IMR-90 (cell line): ENCODE measurements at regions not wholly inside any gene's neighbourhood (a gene's known extent, or its start where the extent isn't known, plus 50 kb on each side); places are given as distances from the start of the nearest gene placed in this dataset.

Experiments used
- ATAC-seq: fragments of 200-7000 bp; cut with Tn5 transposase; 2 replicates; pipeline ENCODE4 v1.9.1; 2020; ENCODE audit warnings: low read depth, mild to moderate bottlenecking, moderate library complexity
- BruUV-seq: library from RNA; stranded (reverse); fragments of 400-500 nt; replicated peaks from 2 replicates; lab custom pipeline; 2021; lab: Mats Ljungman, UMichigan
- CTCF ChIA-PET: fragments of 300-600 bp; formaldehyde crosslinking; extraction: SDS; loops from one replicate; lab custom pipeline; 2021; ENCODE audit warnings: antibody characterized with exemption; lab: Yijun Ruan, JAX
- POLR2A ChIA-PET: fragments of 300-600 bp; sonication (Branson Sonifier 250); formaldehyde crosslinking; loops from one replicate; lab custom pipeline; 2022; ENCODE audit warnings: antibody characterized with exemption; ENCODE audit not compliant: unreplicated experiment; lab: Charles Lee
- DNase-seq: peaks from one replicate; pipeline ENCODE4 v3.0.0; 2013
- H2AFZ ChIP-seq: replicated peaks from 2 replicates; pipeline ENCODE3; 2013; ENCODE audit warnings: low read length, mild to moderate bottlenecking; ENCODE audit not compliant: poor library complexity
- H2AK5ac ChIP-seq: 2 replicates; pipeline ENCODE4 v1.6.1; 2013; ENCODE audit warnings: low read depth, low read length, inconsistent platforms
- H2AK9ac ChIP-seq: replicated peaks from 2 replicates; pipeline ENCODE3; 2013; ENCODE audit warnings: mild to moderate bottlenecking, low read depth, low read length, moderate library complexity; ENCODE audit not compliant: poor library complexity
- H2BK120ac ChIP-seq: 2 replicates; pipeline ENCODE4 v1.6.1; 2013; ENCODE audit warnings: low read depth, low read length, inconsistent platforms
- H2BK15ac ChIP-seq: 3 replicates; pipeline ENCODE4 v1.6.1; 2013; ENCODE audit warnings: low read depth, low read length, inconsistent platforms
- H2BK20ac ChIP-seq: 2 replicates; pipeline ENCODE4 v1.6.1; 2013; ENCODE audit warnings: low read depth, mild to moderate bottlenecking, inconsistent platforms, low read length, moderate library complexity
- H2BK5ac ChIP-seq: 2 replicates; pipeline ENCODE4 v1.6.1; 2013; ENCODE audit warnings: mild to moderate bottlenecking, low read depth, low read length, inconsistent platforms; ENCODE audit not compliant: poor library complexity, severe bottlenecking
- H3K14ac ChIP-seq: replicated peaks from 2 replicates; pipeline ENCODE4 v1.6.1; 2013; ENCODE audit warnings: low read depth, low read length, inconsistent platforms
- H3K18ac ChIP-seq: 2 replicates; pipeline ENCODE4 v1.6.1; 2013; ENCODE audit warnings: low read depth, low read length, control low read depth
- H3K23ac ChIP-seq: 2 replicates; pipeline ENCODE4 v1.6.1; 2013; ENCODE audit warnings: low read depth, low read length, inconsistent platforms
- H3K27ac ChIP-seq: 2 replicates; pipeline ENCODE4 v1.5.1; 2013; ENCODE audit warnings: mild to moderate bottlenecking, control low read depth, low read length; ENCODE audit not compliant: insufficient read depth
- H3K27me3 ChIP-seq: 2 replicates; pipeline ENCODE4 v1.6.1; 2013; ENCODE audit warnings: low read length; ENCODE audit not compliant: control insufficient read depth, insufficient read depth
- H3K36me3 ChIP-seq: 2 replicates; pipeline ENCODE4 v1.6.1; 2013; ENCODE audit warnings: low read length, mixed read lengths; ENCODE audit not compliant: control insufficient read depth, insufficient read depth
- H3K4ac ChIP-seq: 2 replicates; pipeline ENCODE4 v1.6.1; 2013; ENCODE audit warnings: low read depth, low read length, inconsistent platforms
- H3K4me1 ChIP-seq: 2 replicates; pipeline ENCODE4 v1.6.1; 2013; ENCODE audit warnings: low read length, mixed read lengths; ENCODE audit not compliant: control insufficient read depth, insufficient read depth
- H3K4me2 ChIP-seq: 2 replicates; pipeline ENCODE4 v1.6.1; 2013; ENCODE audit warnings: low read depth, mild to moderate bottlenecking, control low read depth, low read length, moderate library complexity
- H3K4me3 ChIP-seq: 2 replicates; pipeline ENCODE4 v1.5.1; 2013; ENCODE audit warnings: low read depth, mild to moderate bottlenecking, control low read depth, low read length, moderate library complexity; ENCODE audit not compliant: insufficient read depth
- H3K56ac ChIP-seq: 2 replicates; pipeline ENCODE4 v1.6.1; 2013; ENCODE audit warnings: low read length, inconsistent platforms; ENCODE audit not compliant: insufficient read depth; ENCODE audit errors: extremely low read depth
- H3K79me1 ChIP-seq, 2 experiments: 2 replicates each; pipeline ENCODE4 v1.6.1; 2013; ENCODE audit warnings: low read length in 2 of 2, inconsistent platforms in 1 of 2, low read depth in 1 of 2
- H3K9ac ChIP-seq: 2 replicates; pipeline ENCODE4 v1.6.1; 2013; ENCODE audit warnings: low read depth, low read length, control low read depth
- H3K9me1 ChIP-seq: 2 replicates; pipeline ENCODE4 v1.6.1; 2013; ENCODE audit warnings: low read length, inconsistent platforms; ENCODE audit not compliant: insufficient read depth
- H3K9me3 ChIP-seq: 2 replicates; pipeline ENCODE4 v1.6.1; 2013; ENCODE audit warnings: low read length; ENCODE audit not compliant: control insufficient read depth, insufficient read depth
- H4K20me1 ChIP-seq: 2 replicates; pipeline ENCODE4 v1.6.1; 2013; ENCODE audit warnings: low read length, inconsistent platforms; ENCODE audit not compliant: insufficient read depth
- H4K5ac ChIP-seq: 2 replicates; pipeline ENCODE4 v1.6.1; 2013; ENCODE audit warnings: mild to moderate bottlenecking, low read depth, low read length, control low read depth
- H4K8ac ChIP-seq, 2 experiments: 2 replicates each; pipeline ENCODE4 v1.6.1; 2013; ENCODE audit warnings: low read depth in 2 of 2, low read length in 2 of 2, control low read depth in 1 of 2, inconsistent platforms in 1 of 2
- H4K91ac ChIP-seq: 2 replicates; pipeline ENCODE4 v1.6.1; 2013; ENCODE audit warnings: low read depth, low read length, inconsistent platforms; ENCODE audit not compliant: insufficient read depth
- BHLHE40 ChIP-seq: fragments of 150-350 bp; IDR thresholded peaks from 2 replicates; pipeline ENCODE4 v1.6.1; 2016; ENCODE audit warnings: mild to moderate bottlenecking, low read depth, low read length
- CHD1 ChIP-seq: IDR thresholded peaks from 2 replicates; pipeline ENCODE4 v1.6.1; 2012; ENCODE audit warnings: low read depth, low read length, improper control_type of control experiment
- MAFK ChIP-seq: IDR thresholded peaks from 2 replicates; pipeline ENCODE4 v1.6.1; 2012; ENCODE audit warnings: low read depth, low read length, improper control_type of control experiment
- MXI1 ChIP-seq: IDR thresholded peaks from 2 replicates; pipeline ENCODE4 v1.6.1; 2012; ENCODE audit warnings: low read depth, mild to moderate bottlenecking, low read length, moderate library complexity, borderline replicate concordance
- NFE2L2 ChIP-seq: fragments of 150-350 bp; IDR thresholded peaks from 2 replicates; pipeline ENCODE4 v1.6.1; 2016; ENCODE audit warnings: low read depth, mild to moderate bottlenecking, low read length
- POLR2A ChIP-seq: IDR thresholded peaks from 2 replicates; pipeline ENCODE4 v1.6.1; 2012; ENCODE audit warnings: mild to moderate bottlenecking, low read depth, low read length
- RAD21 ChIP-seq: IDR thresholded peaks from 2 replicates; pipeline ENCODE4 v1.6.1; 2012; ENCODE audit warnings: low read length, improper control_type of control experiment
- RCOR1 ChIP-seq: IDR thresholded peaks from 2 replicates; pipeline ENCODE4 v1.6.1; 2012; ENCODE audit warnings: mild to moderate bottlenecking, low read length, improper control_type of control experiment; ENCODE audit not compliant: insufficient replicate concordance
- RFX5 ChIP-seq: IDR thresholded peaks from 2 replicates; pipeline ENCODE4 v1.8.0; 2012; ENCODE audit warnings: low read depth, mild to moderate bottlenecking, low read length, moderate library complexity
- SMC3 ChIP-seq: fragments of 150-350 bp; IDR thresholded peaks from 2 replicates; pipeline ENCODE4 v1.6.1; 2016; ENCODE audit warnings: low read depth, mild to moderate bottlenecking, antibody characterized with exemption, low read length, moderate library complexity
- USF2 ChIP-seq: fragments of 150-350 bp; IDR thresholded peaks from 2 replicates; pipeline ENCODE4 v1.6.1; 2017; ENCODE audit warnings: mild to moderate bottlenecking, antibody characterized with exemption, low read length, low read depth
- WGBS, 2 experiments: methylation state at CpG; one replicate each; pipeline versions ENCODE4 v1.1.5 to v1.1.7; 2013; ENCODE audit warnings: missing lambda C conversion rate in 2 of 2; ENCODE audit not compliant: insufficient read length in 1 of 2; ENCODE audit errors: extremely low coverage in 2 of 2; 5-methylcytosine and 5-hydroxymethylcytosine counted together
- dilution Hi-C: fragments of 300-500 bp; cut with HindIII; formaldehyde crosslinking; loops from one replicate; pipeline ENCODE4 v1.14.3; 2018; ENCODE audit warnings: low sequenced_read_pairs; ENCODE audit not compliant: unreplicated experiment
- in situ Hi-C: fragments of 300-500 bp; cut with MboI; formaldehyde crosslinking; loops from 3 replicates; pipeline ENCODE4 v1.14.3; 2019; ENCODE audit warnings: low sequenced_read_pairs, inconsistent platforms, mixed read lengths
- intact Hi-C: fragments of 100-400 bp; cut with micrococcal nuclease; formaldehyde crosslinking; loops from 2 replicates; pipeline ENCODE4 v1.10.0; 2022
- TF ChIP-seq, protein P1 (sequence below): conservative IDR thresholded peaks from 2 replicates; pipeline ENCODE4 v1.5.1; 2012; ENCODE audit warnings: mild to moderate bottlenecking, low read depth, low read length, improper control_type of control experiment

DNA sequence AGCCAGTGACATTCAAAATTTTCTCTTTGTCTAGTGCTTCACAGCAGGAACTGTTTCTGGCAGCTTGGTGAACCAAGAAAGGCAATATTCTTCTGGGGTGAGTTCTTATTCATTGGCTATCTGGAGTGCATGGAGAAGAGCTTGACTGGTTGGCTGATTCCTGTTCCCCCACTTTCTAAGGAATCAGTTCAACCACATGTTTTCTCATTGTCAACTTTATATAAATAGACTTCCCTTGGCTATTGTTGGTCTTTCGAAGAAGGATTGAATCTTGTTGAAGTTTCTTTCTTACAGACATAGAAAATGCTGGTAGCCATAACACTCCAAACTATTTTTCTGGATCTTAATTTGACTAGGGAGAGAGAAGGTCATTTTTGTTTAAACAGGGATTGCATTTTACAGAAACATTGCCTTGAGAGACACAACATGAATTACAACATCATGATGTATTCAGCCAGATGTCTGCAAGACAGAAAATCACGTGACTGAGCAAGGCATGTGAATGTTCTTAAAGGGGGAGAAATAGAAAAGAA lies 85.2 kb downstream of the EDNRB start:
- no peak overlapping the region for H3K14ac ChIP-seq
- H2BK5ac ChIP-seq: peak overlapping the region; percentile 37
- ChIA-PET CTCF (no interaction called here), POLR2A (no interaction called here)
- no peak overlapping the region for H2AK9ac ChIP-seq
- H3K56ac ChIP-seq: no peak overlapping the region
- no peaks in the 10 kb centered on the region for H3K36me3 ChIP-seq
- WGBS, 2 experiments: no CpG with 5 or more reads among the region's 2 CpGs
- H4K8ac ChIP-seq: no peak overlapping the region
- no peaks in the 10 kb centered on the region for H4K20me1 ChIP-seq
- peak; percentile 88 for DNase-seq
- TF ChIP-seq MXI1 (no peak), POLR2A (no peak), RCOR1 (no peak), RFX5 (no peak), USF2 (peak; percentile 75), BHLHE40 (peak; percentile 30; the same call in 1 of the 2 replicates), RAD21 (no peak), MAFK (no peak), NFE2L2 (no peak), SMC3 (no peak), CHD1 (no peak)
- TF ChIP-seq, protein P1, sequence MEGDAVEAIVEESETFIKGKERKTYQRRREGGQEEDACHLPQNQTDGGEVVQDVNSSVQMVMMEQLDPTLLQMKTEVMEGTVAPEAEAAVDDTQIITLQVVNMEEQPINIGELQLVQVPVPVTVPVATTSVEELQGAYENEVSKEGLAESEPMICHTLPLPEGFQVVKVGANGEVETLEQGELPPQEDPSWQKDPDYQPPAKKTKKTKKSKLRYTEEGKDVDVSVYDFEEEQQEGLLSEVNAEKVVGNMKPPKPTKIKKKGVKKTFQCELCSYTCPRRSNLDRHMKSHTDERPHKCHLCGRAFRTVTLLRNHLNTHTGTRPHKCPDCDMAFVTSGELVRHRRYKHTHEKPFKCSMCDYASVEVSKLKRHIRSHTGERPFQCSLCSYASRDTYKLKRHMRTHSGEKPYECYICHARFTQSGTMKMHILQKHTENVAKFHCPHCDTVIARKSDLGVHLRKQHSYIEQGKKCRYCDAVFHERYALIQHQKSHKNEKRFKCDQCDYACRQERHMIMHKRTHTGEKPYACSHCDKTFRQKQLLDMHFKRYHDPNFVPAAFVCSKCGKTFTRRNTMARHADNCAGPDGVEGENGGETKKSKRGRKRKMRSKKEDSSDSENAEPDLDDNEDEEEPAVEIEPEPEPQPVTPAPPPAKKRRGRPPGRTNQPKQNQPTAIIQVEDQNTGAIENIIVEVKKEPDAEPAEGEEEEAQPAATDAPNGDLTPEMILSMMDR: no peak
- no peaks in the 10 kb centered on the region for H3K9me3 ChIP-seq
- H3K4ac ChIP-seq: peak overlapping the region; percentile 29; the same call in 1 of the 2 replicates
- H3K4me3 ChIP-seq: no peak overlapping the region
- peak overlapping the region; percentile 57; the same call in 1 of the 2 replicates for H2BK120ac ChIP-seq
- no peaks in the 10 kb centered on the region for H3K79me1 ChIP-seq
- H2BK15ac ChIP-seq: 0 out of 3 replicates have a peak overlapping the region, but pooled peaks have one; percentile 24
- no peaks in the 10 kb centered on the region for H3K27me3 ChIP-seq
- peak overlapping the region; percentile 57; the same call in 1 of the 2 replicates for H2AK5ac ChIP-seq
- H3K18ac ChIP-seq: peak overlapping the region; percentile 75; the same call in 1 of the 2 replicates
- no peaks in the 10 kb centered on the region for H3K9me1 ChIP-seq
- H4K5ac ChIP-seq: peak overlapping the region; percentile 61; the same call in 1 of the 2 replicates
- dilution Hi-C loops (no loop called here), in situ Hi-C loops (no loop called here), intact Hi-C loops (no loop called here)
- no TSS peak for BruUV-seq
- ATAC-seq: peak; percentile 80
- H4K91ac ChIP-seq: peak overlapping the region; percentile 23; the same call in 1 of the 2 replicates
- H3K4me2 ChIP-seq: peak overlapping the region; percentile 5; the same call in 1 of the 2 replicates
- H3K4me1 ChIP-seq: peaks cover 3% of the 10 kb centered on the region; the same call in 1 of the 2 replicates
- no peak overlapping the region; the same call in 1 of the 2 replicates for H3K23ac ChIP-seq
- H2BK20ac ChIP-seq: 0 out of 2 replicates have a peak overlapping the region, but pooled peaks have one; percentile 5
- peak overlapping the region; percentile 0; the same call in 1 of the 2 replicates for H3K27ac ChIP-seq
- no peak overlapping the region for H2AFZ ChIP-seq
- H3K9ac ChIP-seq: no peak overlapping the region
